K562 (cell line): ENCODE measurements at regions not wholly inside any gene's neighbourhood (a gene's known extent, or its start where the extent isn't known, plus 50 kb on each side); places are given as distances from the start of the nearest gene placed in this dataset.

Experiments
- ATAC-seq: fragments of 200-7000 bp; cut with Tn5 transposase; 3 replicates; pipeline ENCODE4 v1.9.1; 2020; ENCODE audit warnings: moderate library complexity
- BruUV-seq: library from RNA; stranded (reverse); fragments of 400-500 nt; replicated peaks from 2 replicates; lab custom pipeline; 2021; lab: Mats Ljungman, UMichigan
- CTCF ChIA-PET: fragments of 300-600 bp; formaldehyde crosslinking; extraction: SDS; loops from one replicate; lab custom pipeline; 2021; ENCODE audit warnings: low intra/inter-chr PET ratio; lab: Yijun Ruan, JAX
- POLR2A ChIA-PET: fragments of 300-600, 350-650 bp; sonication (Branson Sonifier 250); formaldehyde crosslinking; extraction: SDS; loops from one replicate; lab custom pipeline; 2021; ENCODE audit warnings: antibody characterized with exemption, inconsistent platforms; lab: Yijun Ruan, JAX
- DNase-seq, 4 experiments: peaks; one replicate each; pipeline versions ENCODE4 v3.0.0 to v3.0.0-alpha.2; 2011 to 2018; ENCODE audit warnings: low spot score in 3 of 4, mixed read lengths in 3 of 4; ENCODE audit errors: extremely low read depth in 1 of 4
- FAIRE-seq: peaks from 2 replicates; lab custom pipeline; 2011; peaks lifted over from hg19 to GRCh38; lab: Jason Lieb, UNC
- H2AFZ ChIP-seq: 2 replicates; pipeline ENCODE4 v1.6.0; 2011; ENCODE audit warnings: low read depth, low read length, control low read depth, inconsistent platforms
- H3K27ac ChIP-seq: fragments of 200-600 bp; 3 replicates; pipeline ENCODE4 v1.8.0; 2011; ENCODE audit warnings: low read depth, mild to moderate bottlenecking, control low read depth, inconsistent platforms, low read length, moderate library complexity, mixed read lengths; ENCODE audit errors: extremely low read depth
- H3K27me3 ChIP-seq, 2 experiments: fragments of 300-600 bp in 1 of 2; 2 replicates in 1 of 2; 3 replicates in 1 of 2; pipeline versions ENCODE4 v1.6.0 to v1.8.0; 2011; ENCODE audit warnings: inconsistent platforms in 2 of 2, low read length in 2 of 2, mild to moderate bottlenecking in 1 of 2, mixed read lengths in 1 of 2, moderate library complexity in 1 of 2; ENCODE audit not compliant: control insufficient read depth in 2 of 2, insufficient read depth in 2 of 2
- H3K36me3 ChIP-seq: fragments of 300-600 bp; 3 replicates; pipeline ENCODE4 v1.8.0; 2011; ENCODE audit warnings: mild to moderate bottlenecking, low read length, inconsistent platforms; ENCODE audit not compliant: control insufficient read depth, insufficient read depth
- H3K4me1 ChIP-seq, 2 experiments: fragments of 200-600 bp in 1 of 2; replicated peaks in 1 of 2; 2 replicates in 1 of 2; 3 replicates in 1 of 2; pipeline versions ENCODE4 v1.5.1 to v1.8.0; 2011; ENCODE audit warnings: inconsistent platforms in 2 of 2, low read length in 2 of 2, mild to moderate bottlenecking in 1 of 2, mixed read lengths in 1 of 2, moderate library complexity in 1 of 2; ENCODE audit not compliant: control insufficient read depth in 2 of 2, insufficient read depth in 2 of 2
- H3K4me2 ChIP-seq: 2 replicates; pipeline ENCODE4 v1.6.1; 2011; ENCODE audit warnings: low read length, control low read depth, inconsistent platforms, mixed read lengths; ENCODE audit not compliant: insufficient read depth
- H3K4me3 ChIP-seq: fragments of 200-600 bp; sonication (generic), shearing (Covaris generic); 2 replicates; pipeline ENCODE4 v1.5.1; 2016; ENCODE audit warnings: control low read depth, inconsistent platforms
- H3K79me2 ChIP-seq: fragments of 200-600 bp; 3 replicates; pipeline ENCODE4 v1.8.0; 2011; ENCODE audit warnings: low read length, inconsistent platforms; ENCODE audit not compliant: control insufficient read depth, insufficient read depth
- H3K9ac ChIP-seq, 2 experiments: 2 replicates each; pipeline versions ENCODE4 v1.6.0 to v1.6.1; 2011; ENCODE audit warnings: low read depth in 2 of 2, low read length in 2 of 2, control low read depth in 1 of 2, inconsistent platforms in 1 of 2, mild to moderate bottlenecking in 1 of 2, mixed read lengths in 1 of 2; ENCODE audit not compliant: insufficient read depth in 1 of 2
- H3K9me1 ChIP-seq: one replicate; pipeline ENCODE4 v1.6.0; 2011; ENCODE audit warnings: inconsistent platforms, mild to moderate bottlenecking, low read length, moderate library complexity; ENCODE audit not compliant: control insufficient read depth, insufficient read depth
- H3K9me3 ChIP-seq: replicated peaks from 2 replicates; pipeline ENCODE4 v1.5.1; 2011; ENCODE audit warnings: low read depth, low read length, inconsistent platforms; ENCODE audit not compliant: control insufficient read depth, insufficient read depth
- H4K20me1 ChIP-seq: replicated peaks from 2 replicates; pipeline ENCODE4 v1.6.1; 2011; ENCODE audit warnings: low read length, inconsistent platforms, mixed read lengths; ENCODE audit not compliant: control insufficient read depth, insufficient read depth
- CBX1 ChIP-seq: sonication (generic); IDR thresholded peaks from 2 replicates; pipeline ENCODE4 v1.6.1; 2016; ENCODE audit warnings: antibody characterized with exemption, low read depth, mild to moderate bottlenecking
- E2F3 ChIP-seq: fragments of 250-450 bp; sonication (Bioruptor Pico); IDR thresholded peaks from 2 replicates; pipeline ENCODE4 v1.4.0; 2020; ENCODE audit warnings: mild to moderate bottlenecking
- ELF1 ChIP-seq: fragments of 200-800 bp; sonication (Bioruptor generic); IDR thresholded peaks from 2 replicates; pipeline ENCODE4 v1.6.1; 2016; ENCODE audit warnings: missing genetic modification characterization, missing compliant biosample characterization
- GTF2E2 ChIP-seq: fragments of 200-800 bp; sonication (Bioruptor generic); IDR thresholded peaks from 2 replicates; pipeline ENCODE4 v1.6.1; 2016; ENCODE audit warnings: missing genetic modification characterization, missing compliant biosample characterization
- KDM1A ChIP-seq, 2 experiments: fragments of 450-650 bp; IDR thresholded peaks; 2 replicates each; pipeline ENCODE4 v1.6.1; 2016; ENCODE audit warnings: mild to moderate bottlenecking in 2 of 2
- MCM5 ChIP-seq: fragments of 450-650 bp; IDR thresholded peaks from 2 replicates; pipeline ENCODE4 v1.6.1; 2016; ENCODE audit warnings: low read depth
- NR2F6 ChIP-seq: fragments of 450-650 bp; formaldehyde crosslinking; IDR thresholded peaks from 2 replicates; pipeline ENCODE4 v1.4.0; 2020; ENCODE audit warnings: mild to moderate bottlenecking
- PPARD ChIP-seq: fragments of 250-450 bp; sonication (Bioruptor Pico); IDR thresholded peaks from 2 replicates; pipeline ENCODE4 v1.8.0; 2022; ENCODE audit warnings: inconsistent platforms, mild to moderate bottlenecking, moderate library complexity
- YY1 ChIP-seq, 3 experiments: IDR thresholded peaks; 2 replicates each; pipeline ENCODE4 v1.6.1; 2011; ENCODE audit warnings: low read length in 2 of 3, mild to moderate bottlenecking in 2 of 3, moderate library complexity in 2 of 3, borderline replicate concordance in 1 of 3, control low read depth in 1 of 3, low read depth in 1 of 3; ENCODE audit not compliant: insufficient read depth in 3 of 3, insufficient replicate concordance in 2 of 3, control insufficient read depth in 1 of 3, insufficient read length in 1 of 3; ENCODE audit errors: extremely low read depth in 1 of 3
- ZNF12 ChIP-seq: sonication (generic); formaldehyde crosslinking; IDR thresholded peaks from 2 replicates; pipeline ENCODE4 v1.4.0; 2020; ENCODE audit warnings: mild to moderate bottlenecking, missing genetic modification reagents
- ZNF121 ChIP-seq: sonication (generic); formaldehyde crosslinking; conservative IDR thresholded peaks from 2 replicates; pipeline ENCODE4 v1.8.0; 2022; ENCODE audit warnings: missing genetic modification reagents
- ZNF408 ChIP-seq: fragments of 250-450 bp; sonication (Bioruptor Pico); IDR thresholded peaks from 2 replicates; pipeline ENCODE4 v1.4.0; 2020; ENCODE audit warnings: low read depth, mild to moderate bottlenecking, moderate library complexity
- WGBS: fragments of 100-300 bp; shearing (Covaris generic); methylation state at CpG from one replicate; pipeline ENCODE4 v1.1.6; 2016; ENCODE audit warnings: low coverage, mixed read lengths; ENCODE audit not compliant: insufficient coverage; ENCODE audit errors: missing lambda C conversion rate; 5-methylcytosine and 5-hydroxymethylcytosine counted together
- in situ Hi-C: fragments of 300-500 bp; cut with MboI; formaldehyde crosslinking; loops from 4 replicates; pipeline ENCODE4 v1.15.0; 2018; ENCODE audit warnings: inconsistent platforms, mixed read lengths
- intact Hi-C: fragments of 100-400 bp; cut with micrococcal nuclease; formaldehyde crosslinking; loops from 2 replicates; pipeline ENCODE4 v1.14.2; 2022
- TF ChIP-seq, protein P1 (sequence below): fragments of 450-650 bp; formaldehyde crosslinking; IDR thresholded peaks from 2 replicates; pipeline ENCODE4 v1.4.0; 2020; ENCODE audit warnings: mild to moderate bottlenecking, mixed read lengths
- TF ChIP-seq, protein P2 (sequence below): fragments of 150-350 bp; IDR thresholded peaks from 2 replicates; pipeline ENCODE4 v1.6.1; 2014; ENCODE audit warnings: low read depth, mild to moderate bottlenecking, low read length, borderline replicate concordance
- TF ChIP-seq, protein P3 (sequence below): fragments of 450-650 bp; conservative IDR thresholded peaks from 2 replicates; pipeline ENCODE4 v1.6.1; 2016; ENCODE audit warnings: missing genetic modification characterization, low read depth, mild to moderate bottlenecking, control low read depth, missing compliant biosample characterization

DNA sequence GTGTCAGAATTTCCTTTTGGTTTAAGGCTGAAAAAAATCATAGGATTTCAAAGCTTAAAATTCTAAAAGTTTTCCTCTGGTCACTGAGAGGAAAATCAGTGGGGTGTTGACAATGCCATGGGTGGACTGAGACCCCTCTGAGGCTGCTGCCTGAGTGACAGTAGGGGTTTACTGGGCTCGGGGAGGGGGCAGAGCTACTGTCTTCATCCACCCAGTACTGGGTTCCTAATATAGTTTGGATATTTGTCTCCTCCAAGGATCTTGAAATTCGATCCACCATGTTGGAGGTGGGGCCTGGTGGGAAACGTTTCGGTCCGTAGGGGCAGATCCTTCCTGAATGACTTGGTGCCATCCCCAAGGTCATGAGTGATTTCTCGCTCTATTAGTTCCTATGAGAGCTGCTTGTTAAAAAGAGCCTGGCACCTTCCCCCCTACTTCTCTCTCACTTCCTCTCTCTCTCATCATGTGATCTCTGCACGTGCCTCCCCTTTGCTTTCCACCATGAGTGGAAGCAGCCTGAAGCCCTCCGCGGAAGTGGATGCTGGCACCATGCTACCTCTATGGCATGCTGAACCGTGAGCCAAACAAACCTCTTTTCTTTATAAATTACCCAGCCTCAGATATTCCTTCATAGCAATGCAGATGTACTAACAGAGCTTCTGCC is 72.3 kb downstream of the MAP10 start (continued):
- TF ChIP-seq, protein P1, sequence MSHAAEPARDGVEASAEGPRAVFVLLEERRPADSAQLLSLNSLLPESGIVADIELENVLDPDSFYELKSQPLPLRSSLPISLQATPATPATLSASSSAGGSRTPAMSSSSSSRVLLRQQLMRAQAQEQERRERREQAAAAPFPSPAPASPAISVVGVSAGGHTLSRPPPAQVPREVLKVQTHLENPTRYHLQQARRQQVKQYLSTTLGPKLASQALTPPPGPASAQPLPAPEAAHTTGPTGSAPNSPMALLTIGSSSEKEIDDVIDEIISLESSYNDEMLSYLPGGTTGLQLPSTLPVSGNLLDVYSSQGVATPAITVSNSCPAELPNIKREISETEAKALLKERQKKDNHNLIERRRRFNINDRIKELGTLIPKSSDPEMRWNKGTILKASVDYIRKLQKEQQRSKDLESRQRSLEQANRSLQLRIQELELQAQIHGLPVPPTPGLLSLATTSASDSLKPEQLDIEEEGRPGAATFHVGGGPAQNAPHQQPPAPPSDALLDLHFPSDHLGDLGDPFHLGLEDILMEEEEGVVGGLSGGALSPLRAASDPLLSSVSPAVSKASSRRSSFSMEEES (CRISPR knock-in tag): peak; percentile 37

DNA sequence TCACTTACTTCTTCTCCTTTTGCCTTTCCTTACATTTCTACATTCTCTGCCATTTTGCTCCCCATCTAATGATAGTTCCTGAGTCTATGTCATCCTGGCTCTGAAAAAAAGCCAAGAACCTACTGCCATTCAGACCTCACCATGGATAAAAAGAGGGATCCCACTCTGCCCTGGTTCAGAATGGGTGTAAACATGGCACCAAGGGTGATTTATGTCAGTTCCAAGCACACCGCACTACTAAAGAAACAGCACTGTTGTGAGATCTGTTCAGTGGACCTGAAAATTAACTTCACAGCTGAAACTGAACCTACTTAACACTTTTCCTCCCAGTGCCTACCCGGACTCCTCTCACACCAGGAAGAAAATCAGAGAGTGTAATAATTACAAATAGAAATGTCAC is 72.3 kb upstream of the NTPCR start:
- Histone ChIP-seq H3K27ac (no peak overlapping the region), H3K79me2 (no peaks in the 10 kb centered on the region), H3K4me3 (no peak overlapping the region), H3K9me1 (no peaks in the 10 kb centered on the region), H3K4me2 (no peak overlapping the region), H3K36me3 (no peaks in the 10 kb centered on the region), H3K9ac (no peak overlapping the region), H4K20me1 (peaks cover 4% of the 10 kb centered on the region; the same call in 1 of the 2 replicates), H3K4me1 (no peaks in the 10 kb centered on the region), H3K27me3 (peaks cover 2 to 12% of the 10 kb centered on the region in 2 experiments; a peak in 2 of 5 replicates), H2AFZ (no peak overlapping the region), H3K9me3 (no peaks in the 10 kb centered on the region)
- intact Hi-C loops (no loop called here), in situ Hi-C loops (no loop called here)
- DNase-seq (no peak), ATAC-seq (no peak), FAIRE-seq (no peak)
- ChIA-PET CTCF (no interaction called here), POLR2A (no interaction called here)
- no TSS peak for BruUV-seq
- 0% methylated on average over 2 of the region's 2 CpGs for WGBS
- TF ChIP-seq KDM1A (IDR thresholded peaks at IDR 0.05) (no peak), ZNF408 (no peak), CBX1 (no peak), E2F3 (CRISPR knock-in tag) (no peak), NR2F6 (CRISPR knock-in tag) (no peak), YY1 (IDR thresholded peaks at IDR 0.05; ENCODE audit: borderline replicate concordance in 1 of 3, control insufficient read depth in 1 of 3, extremely low read depth in 1 of 3, insufficient read depth in 3 of 3, insufficient read length in 1 of 3, insufficient replicate concordance in 2 of 3, low read depth in 1 of 3, low read length in 2 of 3) (no peak), ZNF12 (CRISPR knock-in tag) (no peak), GTF2E2 (no peak), PPARD (no peak), MCM5 (no peak), ELF1 (tag) (no peak), ZNF121 (CRISPR knock-in tag) (no peak)
- TF ChIP-seq, protein P2, sequence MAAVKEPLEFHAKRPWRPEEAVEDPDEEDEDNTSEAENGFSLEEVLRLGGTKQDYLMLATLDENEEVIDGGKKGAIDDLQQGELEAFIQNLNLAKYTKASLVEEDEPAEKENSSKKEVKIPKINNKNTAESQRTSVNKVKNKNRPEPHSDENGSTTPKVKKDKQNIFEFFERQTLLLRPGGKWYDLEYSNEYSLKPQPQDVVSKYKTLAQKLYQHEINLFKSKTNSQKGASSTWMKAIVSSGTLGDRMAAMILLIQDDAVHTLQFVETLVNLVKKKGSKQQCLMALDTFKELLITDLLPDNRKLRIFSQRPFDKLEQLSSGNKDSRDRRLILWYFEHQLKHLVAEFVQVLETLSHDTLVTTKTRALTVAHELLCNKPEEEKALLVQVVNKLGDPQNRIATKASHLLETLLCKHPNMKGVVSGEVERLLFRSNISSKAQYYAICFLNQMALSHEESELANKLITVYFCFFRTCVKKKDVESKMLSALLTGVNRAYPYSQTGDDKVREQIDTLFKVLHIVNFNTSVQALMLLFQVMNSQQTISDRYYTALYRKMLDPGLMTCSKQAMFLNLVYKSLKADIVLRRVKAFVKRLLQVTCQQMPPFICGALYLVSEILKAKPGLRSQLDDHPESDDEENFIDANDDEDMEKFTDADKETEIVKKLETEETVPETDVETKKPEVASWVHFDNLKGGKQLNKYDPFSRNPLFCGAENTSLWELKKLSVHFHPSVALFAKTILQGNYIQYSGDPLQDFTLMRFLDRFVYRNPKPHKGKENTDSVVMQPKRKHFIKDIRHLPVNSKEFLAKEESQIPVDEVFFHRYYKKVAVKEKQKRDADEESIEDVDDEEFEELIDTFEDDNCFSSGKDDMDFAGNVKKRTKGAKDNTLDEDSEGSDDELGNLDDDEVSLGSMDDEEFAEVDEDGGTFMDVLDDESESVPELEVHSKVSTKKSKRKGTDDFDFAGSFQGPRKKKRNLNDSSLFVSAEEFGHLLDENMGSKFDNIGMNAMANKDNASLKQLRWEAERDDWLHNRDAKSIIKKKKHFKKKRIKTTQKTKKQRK: no peak
- TF ChIP-seq, protein P3, sequence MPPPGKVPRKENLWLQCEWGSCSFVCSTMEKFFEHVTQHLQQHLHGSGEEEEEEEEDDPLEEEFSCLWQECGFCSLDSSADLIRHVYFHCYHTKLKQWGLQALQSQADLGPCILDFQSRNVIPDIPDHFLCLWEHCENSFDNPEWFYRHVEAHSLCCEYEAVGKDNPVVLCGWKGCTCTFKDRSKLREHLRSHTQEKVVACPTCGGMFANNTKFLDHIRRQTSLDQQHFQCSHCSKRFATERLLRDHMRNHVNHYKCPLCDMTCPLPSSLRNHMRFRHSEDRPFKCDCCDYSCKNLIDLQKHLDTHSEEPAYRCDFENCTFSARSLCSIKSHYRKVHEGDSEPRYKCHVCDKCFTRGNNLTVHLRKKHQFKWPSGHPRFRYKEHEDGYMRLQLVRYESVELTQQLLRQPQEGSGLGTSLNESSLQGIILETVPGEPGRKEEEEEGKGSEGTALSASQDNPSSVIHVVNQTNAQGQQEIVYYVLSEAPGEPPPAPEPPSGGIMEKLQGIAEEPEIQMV (tag): no peak
